ENCODE measurements at regions not wholly inside any gene's neighbourhood (a gene's known extent, or its start where the extent isn't known, plus 50 kb on each side); places are given as distances from the start of the nearest gene placed in this dataset.

DNA sequence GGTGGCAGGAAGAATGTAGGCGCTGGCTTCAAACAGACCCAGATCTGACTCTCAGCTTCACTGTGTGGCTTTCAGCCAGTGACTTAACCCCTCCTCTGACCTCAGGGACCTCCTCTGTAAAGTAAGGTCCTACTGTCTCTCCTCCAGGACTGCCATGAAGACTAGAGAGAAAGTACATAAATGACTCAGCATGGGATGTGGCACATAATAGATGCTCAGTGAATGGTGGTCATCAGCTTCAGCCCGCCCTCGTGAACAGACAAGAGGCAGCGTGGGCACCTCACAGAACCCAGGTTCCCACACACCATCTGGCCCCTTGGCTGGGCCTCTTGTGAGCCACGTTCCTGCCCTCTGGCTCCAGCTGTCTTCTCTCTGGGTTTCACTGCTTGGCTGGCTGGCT, 126.0 kb downstream of the SYF2 start:
- no peak overlapping the region for H3K27ac ChIP-seq (ENCODE audit: low read depth in 2 of 2, low read length in 2 of 2)
- H3K27me3 ChIP-seq (ENCODE audit: control insufficient read depth in 2 of 2, insufficient read depth in 2 of 2, low read length in 2 of 2): no peaks in the 10 kb centered on the region
- H3K9ac ChIP-seq (ENCODE audit: low read depth in 1 of 2, low read length in 2 of 2): no peak overlapping the region
- peaks cover 0 to 4% of the 10 kb centered on the region in 2 donors for H3K4me1 ChIP-seq (ENCODE audit: control insufficient read depth in 2 of 2, insufficient read depth in 2 of 2, low read length in 2 of 2)
- no peaks in the 10 kb centered on the region for H3K36me3 ChIP-seq (ENCODE audit: control insufficient read depth in 2 of 2, insufficient read depth in 2 of 2, low read length in 2 of 2)
- H3K4me3 ChIP-seq (ENCODE audit: low read length in 2 of 2): no peak overlapping the region
- H3K9me3 ChIP-seq (ENCODE audit: control insufficient read depth in 2 of 2, low read length in 2 of 2): no peaks in the 10 kb centered on the region

DNA sequence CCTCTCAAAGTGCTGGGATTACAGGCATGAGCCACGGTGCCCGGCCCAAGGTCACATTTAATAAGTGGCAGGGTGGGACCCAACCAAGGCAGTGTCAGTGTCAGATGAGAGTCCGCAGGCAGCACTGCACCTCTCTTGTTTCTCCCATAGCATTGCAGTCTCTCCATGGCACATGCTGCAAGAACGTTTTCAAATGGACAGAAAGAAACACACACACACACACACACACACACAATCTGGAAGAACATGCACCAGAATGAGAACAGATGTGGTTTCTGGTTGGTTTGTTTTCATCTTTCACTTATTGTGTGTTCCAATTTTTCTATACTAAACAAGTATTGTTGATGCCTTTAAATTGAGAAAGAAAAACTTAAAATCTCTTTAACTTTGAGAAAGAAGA, 126.5 kb downstream of the SYF2 start:
- H3K36me3 ChIP-seq (ENCODE audit: control insufficient read depth in 2 of 2, insufficient read depth in 2 of 2, low read length in 2 of 2): no peaks in the 10 kb centered on the region
- H3K27me3 ChIP-seq (ENCODE audit: control insufficient read depth in 2 of 2, insufficient read depth in 2 of 2, low read length in 2 of 2): no peaks in the 10 kb centered on the region
- H3K9ac ChIP-seq (ENCODE audit: low read depth in 1 of 2, low read length in 2 of 2): no peak overlapping the region
- H3K9me3 ChIP-seq (ENCODE audit: control insufficient read depth in 2 of 2, low read length in 2 of 2): no peaks in the 10 kb centered on the region
- peaks cover 0 to 4% of the 10 kb centered on the region in 2 donors for H3K4me1 ChIP-seq (ENCODE audit: control insufficient read depth in 2 of 2, insufficient read depth in 2 of 2, low read length in 2 of 2)
- no peak overlapping the region for H3K27ac ChIP-seq (ENCODE audit: low read depth in 2 of 2, low read length in 2 of 2)
- no peak overlapping the region for H3K4me3 ChIP-seq (ENCODE audit: low read length in 2 of 2)

DNA sequence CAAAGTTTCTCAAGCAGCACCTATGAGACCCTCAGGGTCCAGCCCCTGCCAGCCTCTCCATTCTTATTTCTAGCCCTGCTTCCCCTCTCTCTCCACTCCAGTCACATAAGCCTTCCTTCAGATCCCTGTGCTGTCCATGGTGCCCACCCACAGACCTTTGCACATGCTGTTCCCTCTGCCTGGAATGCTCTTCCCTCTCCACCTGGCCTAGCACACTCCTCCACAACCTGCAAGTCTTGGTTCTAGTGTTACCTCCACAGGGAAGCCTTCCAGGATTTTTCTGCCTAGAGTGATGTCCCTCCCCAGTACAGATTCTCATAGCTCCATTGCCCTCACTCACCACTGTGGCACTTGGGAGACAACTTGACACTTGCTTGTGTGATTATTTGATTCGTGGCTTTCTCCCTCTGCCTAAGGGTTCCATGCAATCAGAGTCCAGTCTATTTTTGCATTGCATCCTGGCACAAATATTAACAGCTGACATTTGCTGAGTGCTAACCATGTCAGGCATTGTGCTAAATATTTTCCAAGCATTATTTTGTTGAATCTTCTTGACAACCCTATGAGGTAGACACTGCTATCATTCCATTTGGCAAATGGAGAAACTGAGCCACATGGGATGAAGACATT, 127.3 kb downstream of the SYF2 start:
- peaks cover 4 to 5% of the 10 kb centered on the region in 2 donors for H3K4me1 ChIP-seq (ENCODE audit: control insufficient read depth in 2 of 2, insufficient read depth in 2 of 2, low read length in 2 of 2)
- H3K36me3 ChIP-seq (ENCODE audit: control insufficient read depth in 2 of 2, insufficient read depth in 2 of 2, low read length in 2 of 2): no peaks in the 10 kb centered on the region
- H3K4me3 ChIP-seq (ENCODE audit: low read length in 2 of 2): no peak overlapping the region
- H3K27ac ChIP-seq (ENCODE audit: low read depth in 2 of 2, low read length in 2 of 2): no peak overlapping the region
- H3K9ac ChIP-seq (ENCODE audit: low read depth in 1 of 2, low read length in 2 of 2): no peak overlapping the region
- no peaks in the 10 kb centered on the region for H3K27me3 ChIP-seq (ENCODE audit: control insufficient read depth in 2 of 2, insufficient read depth in 2 of 2, low read length in 2 of 2)
- no peaks in the 10 kb centered on the region for H3K9me3 ChIP-seq (ENCODE audit: control insufficient read depth in 2 of 2, low read length in 2 of 2)

DNA sequence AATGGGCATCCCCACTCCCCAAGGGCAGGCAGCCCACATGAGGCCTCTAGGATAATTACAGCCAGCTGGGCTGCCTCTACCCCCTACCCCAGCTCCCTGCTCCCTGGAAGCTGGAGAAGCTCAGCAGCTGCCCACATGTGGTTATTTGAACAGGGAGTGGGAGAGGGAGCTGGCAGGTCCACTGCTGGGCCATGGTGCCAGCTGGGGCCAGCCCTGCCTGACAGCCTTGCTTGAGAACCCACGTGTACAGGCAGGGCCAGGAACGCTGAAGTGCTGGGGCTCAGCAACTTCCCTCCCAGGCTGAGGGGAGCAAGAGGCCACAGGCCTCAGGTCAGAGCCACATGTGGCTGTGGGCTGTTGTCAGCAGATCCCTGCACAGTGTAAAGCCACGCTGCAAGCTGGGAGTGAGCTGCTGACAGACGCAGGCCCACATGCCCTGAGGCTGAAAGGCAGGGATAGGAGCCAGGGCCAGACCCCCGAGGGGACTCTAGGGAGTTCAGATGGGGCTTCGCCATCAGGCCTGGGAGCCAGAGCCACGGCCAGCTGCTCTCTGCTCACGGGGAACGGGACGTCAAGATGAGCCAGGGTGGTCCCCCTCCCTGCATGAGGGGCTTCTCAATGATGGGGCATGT, 129.0 kb downstream of the SYF2 start:
- Histone ChIP-seq H3K27me3 (ENCODE audit: control insufficient read depth in 2 of 2, insufficient read depth in 2 of 2, low read length in 2 of 2) (no peaks in the 10 kb centered on the region), H3K4me3 (ENCODE audit: low read length in 2 of 2) (no peak overlapping the region), H3K9ac (ENCODE audit: low read depth in 1 of 2, low read length in 2 of 2) (no peak overlapping the region), H3K27ac (ENCODE audit: low read depth in 2 of 2, low read length in 2 of 2) (no peak overlapping the region), H3K4me1 (ENCODE audit: control insufficient read depth in 2 of 2, insufficient read depth in 2 of 2, low read length in 2 of 2) (peaks cover 4 to 9% of the 10 kb centered on the region in 2 donors), H3K36me3 (ENCODE audit: control insufficient read depth in 2 of 2, insufficient read depth in 2 of 2, low read length in 2 of 2) (no peaks in the 10 kb centered on the region), H3K9me3 (ENCODE audit: control insufficient read depth in 2 of 2, low read length in 2 of 2) (no peaks in the 10 kb centered on the region)

DNA sequence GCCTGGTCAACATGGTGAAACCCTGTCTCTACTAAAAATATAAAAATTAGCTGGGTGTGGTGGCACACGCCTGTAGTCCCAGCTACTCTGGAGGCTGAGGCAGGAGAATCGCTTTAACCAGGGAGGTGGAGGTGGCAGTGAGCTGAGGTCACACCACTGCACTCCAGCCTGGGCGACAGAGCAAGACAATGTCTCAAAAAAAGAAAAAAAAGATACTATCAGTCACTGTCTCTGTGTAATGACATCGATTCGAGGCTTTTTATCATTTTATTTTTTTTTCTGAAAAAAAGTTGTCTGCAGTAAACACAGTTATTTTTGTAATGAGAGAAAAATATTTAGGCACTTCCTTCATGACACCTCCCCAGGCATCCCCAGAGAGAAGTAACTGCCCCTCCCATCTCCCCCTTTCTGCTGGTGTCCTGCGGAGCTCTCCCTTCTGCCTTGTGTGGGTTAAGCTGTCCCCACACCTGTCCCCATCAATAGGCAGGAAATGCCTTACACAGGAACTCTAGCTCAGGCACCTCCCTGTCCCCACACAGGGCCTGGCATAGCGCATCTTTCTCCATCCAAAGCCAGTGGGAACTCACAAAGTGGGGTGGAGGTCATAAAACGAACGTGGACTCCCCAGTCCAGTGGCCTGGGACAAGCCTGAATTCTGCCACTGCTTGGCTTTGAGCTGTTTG, 132.0 kb downstream of the SYF2 start:
- no peak overlapping the region for H3K4me3 ChIP-seq (ENCODE audit: low read length in 2 of 2)
- no peak overlapping the region for H3K27ac ChIP-seq (ENCODE audit: low read depth in 2 of 2, low read length in 2 of 2)
- peaks cover 0 to 9% of the 10 kb centered on the region in 2 donors for H3K4me1 ChIP-seq (ENCODE audit: control insufficient read depth in 2 of 2, insufficient read depth in 2 of 2, low read length in 2 of 2)

DNA sequence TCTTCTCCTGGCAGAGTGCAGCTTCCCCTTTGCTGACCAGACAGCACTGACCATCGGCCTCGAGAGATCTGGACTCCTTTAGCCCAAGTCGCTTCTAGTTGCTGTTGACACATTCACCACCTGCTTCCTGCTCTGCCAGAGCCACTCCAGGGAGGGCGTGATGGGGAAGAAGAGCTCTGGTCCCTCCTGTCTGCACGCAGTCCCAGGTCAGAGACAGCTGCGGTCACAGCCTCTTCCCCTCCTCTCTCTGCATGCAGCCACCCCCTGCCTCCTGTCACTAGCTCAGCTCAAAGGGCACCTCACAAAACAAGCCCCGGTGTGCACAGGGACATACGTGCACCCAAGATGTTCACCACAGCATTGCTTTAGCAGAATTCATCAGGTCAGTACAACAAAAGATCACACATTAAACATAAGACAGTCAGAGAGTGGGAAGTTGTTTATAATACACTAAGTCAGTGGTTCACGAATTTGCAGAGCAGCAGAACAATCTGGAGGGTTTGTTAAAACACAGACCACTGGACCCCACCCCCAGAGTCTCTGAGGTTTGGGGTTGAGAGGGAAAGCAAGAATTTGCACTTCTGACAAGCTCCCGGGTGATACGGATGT, 132.9 kb downstream of the SYF2 start:
- H3K9me3 ChIP-seq (ENCODE audit: control insufficient read depth in 2 of 2, low read length in 2 of 2): no peaks in the 10 kb centered on the region
- peaks cover 0 to 9% of the 10 kb centered on the region in 2 donors for H3K4me1 ChIP-seq (ENCODE audit: control insufficient read depth in 2 of 2, insufficient read depth in 2 of 2, low read length in 2 of 2)
- H3K27ac ChIP-seq (ENCODE audit: low read depth in 2 of 2, low read length in 2 of 2): no peak overlapping the region

More for the DNA sequence above, 132.0 kb downstream of the SYF2 start:
- Histone ChIP-seq H3K36me3 (ENCODE audit: control insufficient read depth in 2 of 2, insufficient read depth in 2 of 2, low read length in 2 of 2) (no peaks in the 10 kb centered on the region), H3K27me3 (ENCODE audit: control insufficient read depth in 2 of 2, insufficient read depth in 2 of 2, low read length in 2 of 2) (no peaks in the 10 kb centered on the region), H3K9me3 (ENCODE audit: control insufficient read depth in 2 of 2, low read length in 2 of 2) (no peaks in the 10 kb centered on the region), H3K9ac (ENCODE audit: low read depth in 1 of 2, low read length in 2 of 2) (no peak overlapping the region)

DNA sequence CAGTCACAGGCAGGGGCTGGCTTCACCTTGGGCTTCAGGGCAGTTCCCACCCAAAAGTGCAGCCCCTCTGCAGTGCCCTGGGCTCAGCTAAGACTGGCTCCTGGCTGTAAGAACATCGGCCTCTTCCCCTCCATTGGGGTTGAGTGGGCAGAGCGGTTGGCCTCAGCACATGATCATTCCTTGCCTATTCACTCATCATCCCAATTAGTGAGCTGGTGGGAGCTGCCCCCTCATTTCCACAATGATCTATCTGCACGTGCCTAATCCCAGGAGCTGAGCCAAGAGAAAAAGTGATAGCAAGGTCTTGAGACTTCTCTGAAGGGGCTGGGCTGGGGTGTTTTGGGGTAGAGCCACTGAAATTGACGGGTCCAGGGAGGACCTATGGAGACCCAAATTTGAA, 133.6 kb downstream of the SYF2 start:
- Histone ChIP-seq H3K4me1 (ENCODE audit: control insufficient read depth in 2 of 2, insufficient read depth in 2 of 2, low read length in 2 of 2) (peaks cover 0 to 9% of the 10 kb centered on the region in 2 donors), H3K4me3 (ENCODE audit: low read length in 2 of 2) (no peak overlapping the region), H3K9me3 (ENCODE audit: control insufficient read depth in 2 of 2, low read length in 2 of 2) (no peaks in the 10 kb centered on the region), H3K36me3 (ENCODE audit: control insufficient read depth in 2 of 2, insufficient read depth in 2 of 2, low read length in 2 of 2) (no peaks in the 10 kb centered on the region), H3K27me3 (ENCODE audit: control insufficient read depth in 2 of 2, insufficient read depth in 2 of 2, low read length in 2 of 2) (no peaks in the 10 kb centered on the region), H3K27ac (ENCODE audit: low read depth in 2 of 2, low read length in 2 of 2) (no peak overlapping the region), H3K9ac (ENCODE audit: low read depth in 1 of 2, low read length in 2 of 2) (no peak overlapping the region)

More for the DNA sequence above, 132.9 kb downstream of the SYF2 start:
- Histone ChIP-seq H3K9ac (ENCODE audit: low read depth in 1 of 2, low read length in 2 of 2) (peak overlapping the region in 1 of 2 donors; percentile 1), H3K4me3 (ENCODE audit: low read length in 2 of 2) (no peak overlapping the region), H3K27me3 (ENCODE audit: control insufficient read depth in 2 of 2, insufficient read depth in 2 of 2, low read length in 2 of 2) (no peaks in the 10 kb centered on the region), H3K36me3 (ENCODE audit: control insufficient read depth in 2 of 2, insufficient read depth in 2 of 2, low read length in 2 of 2) (no peaks in the 10 kb centered on the region)

DNA sequence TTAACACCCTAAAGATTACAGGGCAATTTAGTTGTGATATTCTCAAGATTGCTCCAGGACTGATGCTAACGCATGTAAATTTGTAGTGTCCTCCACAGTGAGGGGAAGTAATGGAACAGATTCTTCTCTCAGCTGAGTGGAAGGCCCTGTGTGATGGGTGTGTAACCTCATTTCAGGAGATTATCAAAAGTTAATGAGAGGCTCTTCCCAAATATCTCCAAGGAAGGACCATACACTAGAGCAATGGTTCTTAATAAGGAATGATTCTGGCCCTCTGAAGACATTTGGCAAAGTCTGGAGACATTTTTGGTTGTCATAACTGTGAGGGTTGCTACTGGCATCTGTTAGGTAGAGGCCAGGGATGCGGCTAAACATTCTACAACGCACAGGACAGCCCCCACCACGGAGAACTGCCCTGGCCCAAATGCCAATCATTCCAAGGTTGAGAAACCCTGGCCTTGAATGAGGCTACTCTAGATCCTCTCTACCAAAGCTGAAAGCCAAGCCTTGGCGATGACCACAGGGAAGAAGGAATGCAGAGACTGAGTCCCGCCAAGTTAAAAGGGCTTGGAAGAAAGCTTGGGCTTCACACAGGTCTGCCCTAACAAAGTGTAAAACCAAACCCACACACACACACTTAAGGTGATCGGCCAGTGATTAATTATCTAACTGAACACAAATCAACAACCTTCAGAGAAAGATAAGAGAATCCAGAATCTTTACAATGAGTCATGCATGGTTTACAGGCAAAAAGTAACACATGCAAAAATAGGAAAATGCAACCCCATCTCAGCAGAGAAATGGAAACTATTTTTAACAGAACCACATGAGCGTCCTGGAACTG, 135.8 kb downstream of the SYF2 start:
- no peaks in the 10 kb centered on the region for H3K27me3 ChIP-seq (ENCODE audit: control insufficient read depth in 2 of 2, insufficient read depth in 2 of 2, low read length in 2 of 2)

DNA sequence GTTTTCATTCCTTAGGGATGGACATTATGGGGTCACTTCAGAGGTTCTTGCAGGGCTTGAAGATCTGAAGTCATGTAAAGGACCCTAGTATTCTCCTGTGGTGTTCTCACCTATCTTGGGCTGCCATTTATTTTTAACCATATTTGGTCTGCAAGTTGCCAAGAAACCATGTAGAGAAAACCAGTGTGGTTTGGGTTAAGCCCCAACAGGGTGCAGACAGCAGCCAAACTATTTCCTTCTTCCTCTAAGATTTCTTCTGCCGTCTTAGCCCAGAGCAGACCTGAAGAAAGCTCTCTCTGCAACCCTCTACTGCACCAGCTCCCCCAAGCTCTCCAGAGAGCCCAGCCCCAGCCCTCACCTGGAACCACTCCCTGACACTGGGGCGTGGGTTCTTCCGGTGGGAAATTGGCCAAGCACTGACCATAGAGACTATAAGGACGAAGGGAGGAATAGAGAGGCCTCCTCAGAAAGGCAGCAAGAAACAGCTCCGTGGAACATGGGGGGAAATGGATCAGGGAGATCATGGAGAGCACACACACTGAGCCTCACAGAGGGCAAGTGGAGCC, 136.6 kb downstream of the SYF2 start:
- H3K27ac ChIP-seq (ENCODE audit: low read depth in 2 of 2, low read length in 2 of 2): no peak overlapping the region
- no peak overlapping the region for H3K9ac ChIP-seq (ENCODE audit: low read depth in 1 of 2, low read length in 2 of 2)
- H3K4me1 ChIP-seq (ENCODE audit: control insufficient read depth in 2 of 2, insufficient read depth in 2 of 2, low read length in 2 of 2): peaks cover 0 to 8% of the 10 kb centered on the region in 2 donors
- no peak overlapping the region for H3K4me3 ChIP-seq (ENCODE audit: low read length in 2 of 2)
- H3K9me3 ChIP-seq (ENCODE audit: control insufficient read depth in 2 of 2, low read length in 2 of 2): no peaks in the 10 kb centered on the region
- no peaks in the 10 kb centered on the region for H3K27me3 ChIP-seq (ENCODE audit: control insufficient read depth in 2 of 2, insufficient read depth in 2 of 2, low read length in 2 of 2)
- no peaks in the 10 kb centered on the region for H3K36me3 ChIP-seq (ENCODE audit: control insufficient read depth in 2 of 2, insufficient read depth in 2 of 2, low read length in 2 of 2)

More for the DNA sequence above, 135.8 kb downstream of the SYF2 start:
- Histone ChIP-seq H3K36me3 (ENCODE audit: control insufficient read depth in 2 of 2, insufficient read depth in 2 of 2, low read length in 2 of 2) (no peaks in the 10 kb centered on the region), H3K9me3 (ENCODE audit: control insufficient read depth in 2 of 2, low read length in 2 of 2) (no peaks in the 10 kb centered on the region), H3K27ac (ENCODE audit: low read depth in 2 of 2, low read length in 2 of 2) (no peak overlapping the region), H3K4me1 (ENCODE audit: control insufficient read depth in 2 of 2, insufficient read depth in 2 of 2, low read length in 2 of 2) (peaks cover 0 to 9% of the 10 kb centered on the region in 2 donors), H3K9ac (ENCODE audit: low read depth in 1 of 2, low read length in 2 of 2) (no peak overlapping the region), H3K4me3 (ENCODE audit: low read length in 2 of 2) (no peak overlapping the region)
